Panc1 (cell line): ENCODE measurements at regions not wholly inside any gene's neighbourhood (a gene's known extent, or its start where the extent isn't known, plus 50 kb on each side); places are given as distances from the start of the nearest gene placed in this dataset.

Experiments
- CTCF ChIP-seq: fragments of 450-650 bp; IDR thresholded peaks from 2 replicates; pipeline ENCODE4 v1.5.1; 2017; ENCODE audit warnings: mild to moderate bottlenecking
- REST ChIP-seq, 2 experiments: IDR thresholded peaks; 2 replicates each; pipeline ENCODE4 v1.6.1; 2011 to 2012; ENCODE audit warnings: low read depth in 2 of 2, control low read depth in 1 of 2, low read length in 1 of 2, mild to moderate bottlenecking in 1 of 2, moderate library complexity in 1 of 2; ENCODE audit not compliant: insufficient read depth in 1 of 2
- SIN3A ChIP-seq: IDR thresholded peaks from 2 replicates; pipeline ENCODE4 v1.6.1; 2012; ENCODE audit warnings: low read depth, mild to moderate bottlenecking, low read length, moderate library complexity, borderline replicate concordance; ENCODE audit not compliant: insufficient read depth

- TF ChIP-seq CTCF (no peak), SIN3A (no peak), REST (IDR thresholded peaks at IDR 0.05; ENCODE audit: insufficient read depth in 1 of 2, low read depth in 2 of 2, low read length in 1 of 2) (no peak)
Observed at GRCh38 chr3:63764511-63764910, 54.6 kb upstream of the C3orf49 start.
